ENCODE measurements at regions not wholly inside any gene's neighbourhood (a gene's known extent, or its start where the extent isn't known, plus 50 kb on each side); places are given as distances from the start of the nearest gene placed in this dataset.

- H4K20me1 ChIP-seq (replicated peaks; ENCODE audit: control insufficient read depth, insufficient read depth, low read length), result no peaks in the 10 kb centered on the region
- no peak overlapping the region for H3K9ac ChIP-seq (ENCODE audit: insufficient read depth in 1 of 2, low read depth in 2 of 2, low read length in 2 of 2)
- in situ Hi-C loops (cut with MboI) (no loop called here), intact Hi-C loops (cut with micrococcal nuclease) (loop anchor here (10.0 kb wide), 1 partner anchor 181 kb away; no protein-coding TSS in a partner anchor)
- no peak overlapping the region for H2AFZ ChIP-seq (ENCODE audit: low read depth, low read length)
- no peaks in the 10 kb centered on the region for H3K79me2 ChIP-seq (ENCODE audit: control insufficient read depth, insufficient read depth, low read length)
- no peaks in the 10 kb centered on the region for H3K4me1 ChIP-seq (replicated peaks in 1 of 2; ENCODE audit: control insufficient read depth in 2 of 2, insufficient read depth in 2 of 2, low read length in 2 of 2)
- no TSS peak for BruUV-seq (replicated peaks)
- H3K9me1 ChIP-seq (ENCODE audit: control insufficient read depth, insufficient read depth, low read length), result no peaks in the 10 kb centered on the region
- H3K27ac ChIP-seq (ENCODE audit: extremely low read depth, low read depth, low read length), result no peak overlapping the region
- H3K36me3 ChIP-seq (ENCODE audit: control insufficient read depth, insufficient read depth, low read length), result no peaks in the 10 kb centered on the region
- POLR2A ChIA-PET, result no interaction called here
- no peak overlapping the region for H3K4me2 ChIP-seq (ENCODE audit: insufficient read depth, low read length)
- WGBS (ENCODE audit: insufficient coverage, low coverage, missing lambda C conversion rate), result 0% methylated on average over 2 of the region's 2 CpGs
- no peaks in the 10 kb centered on the region for H3K27me3 ChIP-seq (ENCODE audit: control insufficient read depth in 2 of 2, insufficient read depth in 2 of 2, low read length in 2 of 2)
- no peak overlapping the region for H3K4me3 ChIP-seq
- no peaks in the 10 kb centered on the region for H3K9me3 ChIP-seq (replicated peaks; ENCODE audit: control insufficient read depth, insufficient read depth, low read depth, low read length)
- no peak for ATAC-seq
- no peak for FAIRE-seq
- CTCF ChIA-PET (ENCODE audit: low intra/inter-chr PET ratio), result no interaction called here
- DNase-seq (ENCODE audit: extremely low read depth in 1 of 4, low spot score in 3 of 4), result no peak
- TF ChIP-seq ZFP30 (CRISPR knock-in tag; IDR thresholded peaks at IDR 0.05; ENCODE audit: borderline replicate concordance) (no peak), ZNF316 (IDR thresholded peaks at IDR 0.05) (no peak), ARID1B (IDR thresholded peaks at IDR 0.05) (no peak), SMAD3 (CRISPR knock-in tag; conservative IDR thresholded peaks at IDR 0.05) (no peak), PHB (CRISPR knock-in tag; IDR thresholded peaks at IDR 0.05) (no peak), TRIM28 (IDR thresholded peaks at IDR 0.05) (no peak), ZNF584 (CRISPR knock-in tag; IDR thresholded peaks at IDR 0.05; ENCODE audit: low read depth) (no peak), ZKSCAN1 (IDR thresholded peaks at IDR 0.05; ENCODE audit: low read depth, low read length) (no peak), CBFB (CRISPR knock-in tag; IDR thresholded peaks at IDR 0.05) (no peak)
- TF ChIP-seq, protein P1, sequence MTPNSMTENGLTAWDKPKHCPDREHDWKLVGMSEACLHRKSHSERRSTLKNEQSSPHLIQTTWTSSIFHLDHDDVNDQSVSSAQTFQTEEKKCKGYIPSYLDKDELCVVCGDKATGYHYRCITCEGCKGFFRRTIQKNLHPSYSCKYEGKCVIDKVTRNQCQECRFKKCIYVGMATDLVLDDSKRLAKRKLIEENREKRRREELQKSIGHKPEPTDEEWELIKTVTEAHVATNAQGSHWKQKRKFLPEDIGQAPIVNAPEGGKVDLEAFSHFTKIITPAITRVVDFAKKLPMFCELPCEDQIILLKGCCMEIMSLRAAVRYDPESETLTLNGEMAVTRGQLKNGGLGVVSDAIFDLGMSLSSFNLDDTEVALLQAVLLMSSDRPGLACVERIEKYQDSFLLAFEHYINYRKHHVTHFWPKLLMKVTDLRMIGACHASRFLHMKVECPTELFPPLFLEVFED (CRISPR knock-in tag; conservative IDR thresholded peaks at IDR 0.05), result no peak
- TF ChIP-seq, protein P2, sequence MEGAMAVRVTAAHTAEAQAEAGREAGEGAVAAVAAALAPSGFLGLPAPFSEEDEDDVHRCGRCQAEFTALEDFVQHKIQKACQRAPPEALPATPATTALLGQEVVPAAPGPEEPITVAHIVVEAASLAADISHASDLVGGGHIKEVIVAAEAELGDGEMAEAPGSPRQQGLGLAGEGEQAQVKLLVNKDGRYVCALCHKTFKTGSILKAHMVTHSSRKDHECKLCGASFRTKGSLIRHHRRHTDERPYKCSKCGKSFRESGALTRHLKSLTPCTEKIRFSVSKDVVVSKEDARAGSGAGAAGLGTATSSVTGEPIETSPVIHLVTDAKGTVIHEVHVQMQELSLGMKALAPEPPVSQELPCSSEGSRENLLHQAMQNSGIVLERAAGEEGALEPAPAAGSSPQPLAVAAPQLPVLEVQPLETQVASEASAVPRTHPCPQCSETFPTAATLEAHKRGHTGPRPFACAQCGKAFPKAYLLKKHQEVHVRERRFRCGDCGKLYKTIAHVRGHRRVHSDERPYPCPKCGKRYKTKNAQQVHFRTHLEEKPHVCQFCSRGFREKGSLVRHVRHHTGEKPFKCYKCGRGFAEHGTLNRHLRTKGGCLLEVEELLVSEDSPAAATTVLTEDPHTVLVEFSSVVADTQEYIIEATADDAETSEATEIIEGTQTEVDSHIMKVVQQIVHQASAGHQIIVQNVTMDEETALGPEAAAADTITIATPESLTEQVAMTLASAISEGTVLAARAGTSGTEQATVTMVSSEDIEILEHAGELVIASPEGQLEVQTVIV (CRISPR knock-in tag; IDR thresholded peaks at IDR 0.05; ENCODE audit: borderline replicate concordance), result no peak
- TF ChIP-seq, protein P3, sequence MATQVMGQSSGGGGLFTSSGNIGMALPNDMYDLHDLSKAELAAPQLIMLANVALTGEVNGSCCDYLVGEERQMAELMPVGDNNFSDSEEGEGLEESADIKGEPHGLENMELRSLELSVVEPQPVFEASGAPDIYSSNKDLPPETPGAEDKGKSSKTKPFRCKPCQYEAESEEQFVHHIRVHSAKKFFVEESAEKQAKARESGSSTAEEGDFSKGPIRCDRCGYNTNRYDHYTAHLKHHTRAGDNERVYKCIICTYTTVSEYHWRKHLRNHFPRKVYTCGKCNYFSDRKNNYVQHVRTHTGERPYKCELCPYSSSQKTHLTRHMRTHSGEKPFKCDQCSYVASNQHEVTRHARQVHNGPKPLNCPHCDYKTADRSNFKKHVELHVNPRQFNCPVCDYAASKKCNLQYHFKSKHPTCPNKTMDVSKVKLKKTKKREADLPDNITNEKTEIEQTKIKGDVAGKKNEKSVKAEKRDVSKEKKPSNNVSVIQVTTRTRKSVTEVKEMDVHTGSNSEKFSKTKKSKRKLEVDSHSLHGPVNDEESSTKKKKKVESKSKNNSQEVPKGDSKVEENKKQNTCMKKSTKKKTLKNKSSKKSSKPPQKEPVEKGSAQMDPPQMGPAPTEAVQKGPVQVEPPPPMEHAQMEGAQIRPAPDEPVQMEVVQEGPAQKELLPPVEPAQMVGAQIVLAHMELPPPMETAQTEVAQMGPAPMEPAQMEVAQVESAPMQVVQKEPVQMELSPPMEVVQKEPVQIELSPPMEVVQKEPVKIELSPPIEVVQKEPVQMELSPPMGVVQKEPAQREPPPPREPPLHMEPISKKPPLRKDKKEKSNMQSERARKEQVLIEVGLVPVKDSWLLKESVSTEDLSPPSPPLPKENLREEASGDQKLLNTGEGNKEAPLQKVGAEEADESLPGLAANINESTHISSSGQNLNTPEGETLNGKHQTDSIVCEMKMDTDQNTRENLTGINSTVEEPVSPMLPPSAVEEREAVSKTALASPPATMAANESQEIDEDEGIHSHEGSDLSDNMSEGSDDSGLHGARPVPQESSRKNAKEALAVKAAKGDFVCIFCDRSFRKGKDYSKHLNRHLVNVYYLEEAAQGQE (IDR thresholded peaks at IDR 0.05; ENCODE audit: borderline replicate concordance), result no peak
- TF ChIP-seq, protein P3 (CRISPR knock-in tag; IDR thresholded peaks at IDR 0.05; ENCODE audit: low read depth), result no peak
Observed at GRCh38 chr20:12924126-12924525, 84.6 kb upstream of the SPTLC3 start.
